ENCODE measurements at regions not wholly inside any gene's neighbourhood (a gene's known extent, or its start where the extent isn't known, plus 50 kb on each side); places are given as distances from the start of the nearest gene placed in this dataset.

GRCh38 chr2:15701991-15702390 is 110.3 kb downstream of the DDX1 start:
- H3F3A ChIP-seq (ENCODE audit: insufficient read depth, low read length), result no peaks in the 10 kb centered on the region
- no peaks in the 10 kb centered on the region for H3K27me3 ChIP-seq (replicated peaks; ENCODE audit: insufficient read depth, low read length)
- no peak overlapping the region for H3K4me2 ChIP-seq (ENCODE audit: low read depth, low read length)
- DNase-seq, result no peak
- no peaks in the 10 kb centered on the region for H4K20me1 ChIP-seq (ENCODE audit: insufficient read depth, low read length)
- H3K27ac ChIP-seq (ENCODE audit: low read length), result no peak overlapping the region
- no peaks in the 10 kb centered on the region for H3K4me1 ChIP-seq (ENCODE audit: low read length)
- no peaks in the 10 kb centered on the region for H3K79me2 ChIP-seq (ENCODE audit: low read length)
- H3K36me3 ChIP-seq (replicated peaks; ENCODE audit: insufficient read depth, low read length), result no peaks in the 10 kb centered on the region
- H3K4me3 ChIP-seq (ENCODE audit: low read length), result no peak overlapping the region
- no peaks in the 10 kb centered on the region for H3K9me2 ChIP-seq (replicated peaks; ENCODE audit: insufficient read depth, low read length)
- H3K9me3 ChIP-seq (replicated peaks; ENCODE audit: insufficient read depth, low read length), result no peaks in the 10 kb centered on the region
- no peak overlapping the region for H3K9ac ChIP-seq (ENCODE audit: low read length)
- H2AFZ ChIP-seq (ENCODE audit: low read length), result no peak overlapping the region
- TF ChIP-seq EZH2 (optimal IDR thresholded peaks at IDR 0.05; ENCODE audit: low read depth, low read length) (no peak), EZH2phosphoT487 (IDR thresholded peaks at IDR 0.05; ENCODE audit: low read length) (no peak), CTCF (IDR thresholded peaks at IDR 0.05; ENCODE audit: low read length) (no peak)

GRCh38 chr2:15702452-15702851 is 110.8 kb downstream of the DDX1 start:
- H3K36me3 ChIP-seq (replicated peaks; ENCODE audit: insufficient read depth, low read length), result no peaks in the 10 kb centered on the region

GRCh38 chr2:15703365-15703869 is 111.7 kb downstream of the DDX1 start:
- H2AFZ ChIP-seq (ENCODE audit: low read length), result no peak overlapping the region
- TF ChIP-seq EZH2phosphoT487 (IDR thresholded peaks at IDR 0.05; ENCODE audit: low read length) (no peak), EZH2 (optimal IDR thresholded peaks at IDR 0.05; ENCODE audit: low read depth, low read length) (no peak), CTCF (IDR thresholded peaks at IDR 0.05; ENCODE audit: low read length) (no peak)
- H3K79me2 ChIP-seq (ENCODE audit: low read length), result no peaks in the 10 kb centered on the region
- no peak overlapping the region for H3K27ac ChIP-seq (ENCODE audit: low read length)
- no peaks in the 10 kb centered on the region for H3K27me3 ChIP-seq (replicated peaks; ENCODE audit: insufficient read depth, low read length)
- H4K20me1 ChIP-seq (ENCODE audit: insufficient read depth, low read length), result no peaks in the 10 kb centered on the region
- no peak overlapping the region for H3K9ac ChIP-seq (ENCODE audit: low read length)
- no peaks in the 10 kb centered on the region for H3K9me3 ChIP-seq (replicated peaks; ENCODE audit: insufficient read depth, low read length)
- no peaks in the 10 kb centered on the region for H3K9me2 ChIP-seq (replicated peaks; ENCODE audit: insufficient read depth, low read length)
- no peaks in the 10 kb centered on the region for H3K4me1 ChIP-seq (ENCODE audit: low read length)
- H3K4me3 ChIP-seq (ENCODE audit: low read length), result no peak overlapping the region
- DNase-seq, result no peak
- H3K4me2 ChIP-seq (ENCODE audit: low read depth, low read length), result no peak overlapping the region
- no peaks in the 10 kb centered on the region for H3F3A ChIP-seq (ENCODE audit: insufficient read depth, low read length)
- no peaks in the 10 kb centered on the region for H3K36me3 ChIP-seq (replicated peaks; ENCODE audit: insufficient read depth, low read length)

More at GRCh38 chr2:15702452-15702851, 110.8 kb downstream of the DDX1 start:
- DNase-seq, result no peak
- Histone ChIP-seq H2AFZ (ENCODE audit: low read length) (no peak overlapping the region), H3K9me3 (replicated peaks; ENCODE audit: insufficient read depth, low read length) (no peaks in the 10 kb centered on the region), H3K79me2 (ENCODE audit: low read length) (no peaks in the 10 kb centered on the region), H3K27me3 (replicated peaks; ENCODE audit: insufficient read depth, low read length) (no peaks in the 10 kb centered on the region), H3F3A (ENCODE audit: insufficient read depth, low read length) (no peaks in the 10 kb centered on the region), H3K4me2 (ENCODE audit: low read depth, low read length) (no peak overlapping the region), H3K9ac (ENCODE audit: low read length) (no peak overlapping the region), H3K4me1 (ENCODE audit: low read length) (no peaks in the 10 kb centered on the region), H4K20me1 (ENCODE audit: insufficient read depth, low read length) (no peaks in the 10 kb centered on the region), H3K9me2 (replicated peaks; ENCODE audit: insufficient read depth, low read length) (no peaks in the 10 kb centered on the region), H3K4me3 (ENCODE audit: low read length) (no peak overlapping the region), H3K27ac (ENCODE audit: low read length) (no peak overlapping the region)
- TF ChIP-seq CTCF (IDR thresholded peaks at IDR 0.05; ENCODE audit: low read length) (no peak), EZH2 (optimal IDR thresholded peaks at IDR 0.05; ENCODE audit: low read depth, low read length) (no peak), EZH2phosphoT487 (IDR thresholded peaks at IDR 0.05; ENCODE audit: low read length) (no peak)
